Gastroesophageal sphincter (tissue), 4 donors: ENCODE measurements at regions not wholly inside any gene's neighbourhood (a gene's known extent, or its start where the extent isn't known, plus 50 kb on each side); places are given as distances from the start of the nearest gene placed in this dataset.

Experiments
- ATAC-seq: fragments of 150-250 bp; one replicate; pipeline ENCODE4 v1.9.1; 2016; ENCODE audit warnings: mild to moderate bottlenecking, moderate library complexity
- H3K27ac ChIP-seq, 4 donors: fragments of 200-600 bp; sonication (generic) in 3 of 4; 1 replicate in 3 of 4; 2 replicates in 1 of 4; pipeline ENCODE4 v1.5.1; 2016 to 2019
- H3K27me3 ChIP-seq: fragments of 200-600 bp; sonication (generic); one replicate; pipeline ENCODE4 v1.5.1; 2019
- H3K36me3 ChIP-seq, 2 donors: fragments of 200-600 bp; sonication (generic); one replicate each; pipeline ENCODE4 v1.5.1; 2019; ENCODE audit warnings: control low read depth in 1 of 2
- H3K4me1 ChIP-seq, 3 donors: fragments of 200-600 bp; sonication (generic); 1 replicate in 2 of 3; 2 replicates in 1 of 3; pipeline ENCODE4 v1.5.1; 2016 to 2019; ENCODE audit warnings: control low read depth in 2 of 3
- H3K4me3 ChIP-seq, 2 donors: fragments of 200-600 bp; sonication (generic); one replicate each; pipeline ENCODE4 v1.5.1; 2019; ENCODE audit warnings: mild to moderate bottlenecking in 1 of 2, moderate library complexity in 1 of 2
- H3K9me3 ChIP-seq, 3 donors: fragments of 200-600 bp; sonication (generic); one replicate each; pipeline ENCODE4 v1.5.1; 2017 to 2019; ENCODE audit warnings: control low read depth in 2 of 3
- EP300 ChIP-seq: sonication (generic); formaldehyde crosslinking; IDR thresholded peaks from one replicate; pipeline ENCODE4 v1.6.1; 2017; ENCODE audit warnings: antibody characterized with exemption, mild to moderate bottlenecking
- POLR2A ChIP-seq, 2 donors: fragments of 450-650 bp; IDR thresholded peaks; one replicate each; pipeline ENCODE4 v1.6.1; 2017; ENCODE audit warnings: antibody characterized with exemption in 2 of 2, mild to moderate bottlenecking in 2 of 2, moderate library complexity in 1 of 2
- POLR2AphosphoS5 ChIP-seq: sonication (generic); formaldehyde crosslinking; IDR thresholded peaks from one replicate; pipeline ENCODE4 v1.6.1; 2017; ENCODE audit warnings: antibody characterized with exemption
- WGBS, 2 donors: methylation state at CpG; one replicate each; pipeline ENCODE4 v1.1.5; 2018; ENCODE audit warnings: low coverage in 1 of 2; 5-methylcytosine and 5-hydroxymethylcytosine counted together
- TF ChIP-seq, protein P1 (sequence below), 4 experiments: fragments of 200-600 bp in 2 of 4; fragments of 450-650 bp in 2 of 4; sonication (generic) in 1 of 4; IDR thresholded peaks; one replicate each; pipeline ENCODE4 v1.5.1; 2017 to 2019; ENCODE audit warnings: antibody characterized with exemption in 4 of 4, mild to moderate bottlenecking in 2 of 4, moderate library complexity in 2 of 4

DNA sequence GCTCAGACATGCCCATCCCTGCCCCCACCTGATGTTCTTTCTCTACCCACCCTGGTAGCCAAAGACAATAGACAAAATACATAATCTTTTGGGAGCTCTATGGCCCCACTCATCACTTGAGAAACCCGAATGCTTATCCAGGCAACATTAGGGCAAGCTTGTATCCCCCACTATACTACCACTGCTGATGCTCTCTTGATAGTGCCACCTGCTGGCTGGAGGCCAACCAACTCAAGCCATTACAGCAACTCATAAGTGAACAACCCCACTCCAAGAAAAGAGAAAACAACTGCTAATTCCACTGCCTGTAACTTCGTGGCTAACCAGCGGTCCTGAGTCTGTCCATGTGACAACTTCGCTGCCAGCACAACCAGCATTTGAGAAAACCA lies 342.5 kb upstream of the TGFBR2 start:
- Histone ChIP-seq H3K4me1 (peaks cover 3 to 49% (median 4%) of the 10 kb centered on the region in 3 donors), H3K9me3 (peaks cover 0 to 9% (median 0%) of the 10 kb centered on the region in 3 donors), H3K27me3 (no peaks in the 10 kb centered on the region), H3K27ac (no peak overlapping the region), H3K4me3 (no peak overlapping the region), H3K36me3 (no peaks in the 10 kb centered on the region)
- WGBS, 2 donors = 96% methylated on average over 3 to 4 of the region's 4 CpGs
- ATAC-seq = no peak
- TF ChIP-seq, protein P1, sequence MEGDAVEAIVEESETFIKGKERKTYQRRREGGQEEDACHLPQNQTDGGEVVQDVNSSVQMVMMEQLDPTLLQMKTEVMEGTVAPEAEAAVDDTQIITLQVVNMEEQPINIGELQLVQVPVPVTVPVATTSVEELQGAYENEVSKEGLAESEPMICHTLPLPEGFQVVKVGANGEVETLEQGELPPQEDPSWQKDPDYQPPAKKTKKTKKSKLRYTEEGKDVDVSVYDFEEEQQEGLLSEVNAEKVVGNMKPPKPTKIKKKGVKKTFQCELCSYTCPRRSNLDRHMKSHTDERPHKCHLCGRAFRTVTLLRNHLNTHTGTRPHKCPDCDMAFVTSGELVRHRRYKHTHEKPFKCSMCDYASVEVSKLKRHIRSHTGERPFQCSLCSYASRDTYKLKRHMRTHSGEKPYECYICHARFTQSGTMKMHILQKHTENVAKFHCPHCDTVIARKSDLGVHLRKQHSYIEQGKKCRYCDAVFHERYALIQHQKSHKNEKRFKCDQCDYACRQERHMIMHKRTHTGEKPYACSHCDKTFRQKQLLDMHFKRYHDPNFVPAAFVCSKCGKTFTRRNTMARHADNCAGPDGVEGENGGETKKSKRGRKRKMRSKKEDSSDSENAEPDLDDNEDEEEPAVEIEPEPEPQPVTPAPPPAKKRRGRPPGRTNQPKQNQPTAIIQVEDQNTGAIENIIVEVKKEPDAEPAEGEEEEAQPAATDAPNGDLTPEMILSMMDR (IDR thresholded peaks at IDR 0.05) = no peak
- no peak for TF ChIP-seq EP300
- no peak for TF ChIP-seq POLR2AphosphoS5
- TF ChIP-seq POLR2A (IDR thresholded peaks at IDR 0.05) = no peak

GRCh38 chr3:30266524-30266923 lies 339.9 kb upstream of the TGFBR2 start:
- no peaks in the 10 kb centered on the region for H3K27me3 ChIP-seq
- peaks cover 0 to 42% (median 3%) of the 10 kb centered on the region in 3 donors for H3K4me1 ChIP-seq
- H3K36me3 ChIP-seq = no peaks in the 10 kb centered on the region
- H3K9me3 ChIP-seq = peaks cover 0 to 9% (median 0%) of the 10 kb centered on the region in 3 donors
- H3K27ac ChIP-seq = no peak overlapping the region
- no peak for TF ChIP-seq POLR2A (IDR thresholded peaks at IDR 0.05)
- TF ChIP-seq POLR2AphosphoS5 = no peak
- no peak for TF ChIP-seq EP300
- WGBS, 2 donors = 69 to 92% methylated on average over 2 of the region's 2 CpGs
- ATAC-seq = no peak
- H3K4me3 ChIP-seq = no peak overlapping the region

DNA sequence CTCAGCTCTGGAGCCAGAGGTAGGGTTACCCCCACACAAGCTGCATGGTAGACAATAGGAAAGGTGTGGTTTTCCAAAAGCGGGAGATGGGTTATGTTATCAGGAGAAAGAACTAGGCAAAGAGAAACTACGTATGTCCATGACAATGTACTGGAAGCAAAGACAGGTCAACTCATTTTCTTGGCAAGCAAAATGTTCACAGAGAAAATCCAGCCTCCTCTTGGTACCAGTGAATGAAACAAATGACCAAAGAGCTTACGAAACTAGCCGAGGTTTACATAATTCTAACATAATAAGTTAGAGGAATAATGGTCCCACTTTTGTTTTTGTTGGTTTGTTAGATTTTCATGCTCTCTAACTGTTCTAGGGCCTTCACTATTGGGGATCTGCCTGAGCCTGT lies 338.1 kb upstream of the TGFBR2 start:
- H3K27ac ChIP-seq = peak overlapping the region; percentile 48 to 70 (median 65)
- TF ChIP-seq POLR2AphosphoS5 = peak; percentile 69
- TF ChIP-seq, protein P1 (IDR thresholded peaks at IDR 0.05) = no peak
- no peak for TF ChIP-seq POLR2A (IDR thresholded peaks at IDR 0.05)
- TF ChIP-seq EP300 = no peak
- ATAC-seq = peak; percentile 48

DNA sequence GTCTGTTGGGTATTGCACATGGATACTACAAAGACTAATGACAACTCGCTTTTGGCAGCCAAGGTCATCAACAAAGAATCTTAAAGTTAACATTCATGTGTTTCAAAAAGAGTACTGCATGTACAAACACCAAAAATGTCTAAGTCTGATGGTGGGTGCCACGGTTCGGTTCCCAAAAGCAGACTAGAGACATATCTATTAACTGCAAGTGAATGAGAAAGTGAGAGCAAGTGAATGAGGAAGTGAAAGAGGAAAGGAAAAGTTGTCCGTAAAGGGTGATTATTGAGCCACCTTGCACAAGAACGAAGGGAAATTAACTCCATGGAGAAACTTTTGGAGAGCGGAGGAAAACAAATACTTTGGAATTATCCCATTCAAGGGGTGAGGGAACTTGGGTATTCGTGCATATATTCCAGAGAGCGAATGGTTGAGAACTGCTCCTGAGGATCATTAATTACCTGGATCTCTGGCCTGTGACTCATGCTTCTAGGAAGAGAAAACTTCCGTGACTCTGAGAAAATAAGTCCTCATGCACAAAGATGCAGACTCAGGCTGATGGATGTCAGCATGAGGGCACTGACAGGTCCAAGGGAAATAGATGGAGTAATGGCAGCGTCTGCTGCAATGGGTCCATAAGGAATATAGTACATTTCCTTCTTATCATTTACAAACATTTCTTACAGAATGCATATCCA lies 336.5 kb upstream of the TGFBR2 start:
- H3K27ac ChIP-seq = no peak overlapping the region
- no peaks in the 10 kb centered on the region for H3K36me3 ChIP-seq
- H3K4me1 ChIP-seq = peaks cover 0 to 21% (median 0%) of the 10 kb centered on the region in 3 donors
- no peak overlapping the region for H3K4me3 ChIP-seq
- no peaks in the 10 kb centered on the region for H3K27me3 ChIP-seq
- peaks cover 0 to 9% (median 0%) of the 10 kb centered on the region in 3 donors for H3K9me3 ChIP-seq
- WGBS, 2 donors = 79 to 86% methylated on average over 7 to 10 of the region's 10 CpGs
- TF ChIP-seq, protein P1 (IDR thresholded peaks at IDR 0.05) = no peak
- TF ChIP-seq EP300 (no peak), POLR2AphosphoS5 (no peak), POLR2A (IDR thresholded peaks at IDR 0.05) (no peak)
- ATAC-seq = peak; percentile 16

More for the DNA sequence above, 338.1 kb upstream of the TGFBR2 start:
- Histone ChIP-seq H3K9me3 (peaks cover 0 to 9% (median 0%) of the 10 kb centered on the region in 3 donors), H3K4me3 (no peak overlapping the region), H3K4me1 (peaks cover 0 to 24% (median 2%) of the 10 kb centered on the region in 3 donors), H3K27me3 (no peaks in the 10 kb centered on the region), H3K36me3 (no peaks in the 10 kb centered on the region)
- 16 to 35% methylated on average over 3 to 4 of the region's 4 CpGs for WGBS, 2 donors

DNA sequence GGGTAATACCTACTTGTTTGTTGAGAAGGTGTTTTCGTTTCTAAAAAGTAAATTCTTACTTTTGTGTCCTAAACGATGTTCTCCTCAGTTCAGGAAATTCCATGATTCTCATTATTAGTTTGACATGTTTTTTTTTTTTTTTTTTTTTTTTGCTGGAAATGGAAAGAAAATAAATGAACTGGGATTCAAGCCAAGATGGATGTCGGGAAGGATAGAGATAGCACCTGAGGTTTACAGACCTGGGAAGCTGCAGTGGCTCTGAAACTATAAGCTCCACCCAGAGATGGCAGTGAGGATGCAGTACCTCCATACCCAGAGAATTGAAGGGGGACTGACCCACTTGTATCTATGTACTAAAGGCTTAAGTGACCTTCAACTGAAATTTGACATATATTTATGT lies 334.6 kb upstream of the TGFBR2 start:
- Histone ChIP-seq H3K9me3 (no peaks in the 10 kb centered on the region), H3K27ac (no peak overlapping the region), H3K4me3 (no peak overlapping the region), H3K36me3 (no peaks in the 10 kb centered on the region), H3K4me1 (peaks cover 0 to 21% (median 0%) of the 10 kb centered on the region in 3 donors), H3K27me3 (no peaks in the 10 kb centered on the region)
- no peak for TF ChIP-seq POLR2A (IDR thresholded peaks at IDR 0.05)
- TF ChIP-seq POLR2AphosphoS5 = no peak
- TF ChIP-seq, protein P1 (IDR thresholded peaks at IDR 0.05) = no peak
- no peak for TF ChIP-seq EP300
- no peak for ATAC-seq
- WGBS, 2 donors = 71 to 84% methylated on average over 2 of the region's 3 CpGs
